ENCODE measurements at regions not wholly inside any gene's neighbourhood (a gene's known extent, or its start where the extent isn't known, plus 50 kb on each side); places are given as distances from the start of the nearest gene placed in this dataset.

DNA sequence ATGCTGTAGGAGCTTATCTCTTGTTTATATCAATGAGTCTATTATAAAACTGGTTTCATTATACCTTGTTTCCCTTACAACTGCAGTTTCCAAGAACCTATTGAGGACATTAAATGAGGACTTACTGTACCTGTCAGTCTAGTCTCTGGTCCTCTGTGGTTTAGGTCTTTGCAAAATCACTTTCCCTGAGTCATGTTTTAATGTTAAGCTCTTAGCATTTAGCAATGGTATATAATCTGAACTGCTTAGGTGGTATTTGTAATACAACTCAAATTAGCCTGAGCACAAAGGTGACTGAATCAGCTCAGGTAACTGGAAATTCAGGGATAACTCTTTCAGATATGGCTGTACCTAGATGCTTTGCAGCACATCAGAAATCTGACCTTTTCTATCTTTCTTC is 418.3 kb upstream of the SPRED2 start:
- TF ChIP-seq EZH2 (IDR thresholded peaks at IDR 0.05; ENCODE audit: insufficient read depth, low read length): no peak
- TF ChIP-seq, protein P1, sequence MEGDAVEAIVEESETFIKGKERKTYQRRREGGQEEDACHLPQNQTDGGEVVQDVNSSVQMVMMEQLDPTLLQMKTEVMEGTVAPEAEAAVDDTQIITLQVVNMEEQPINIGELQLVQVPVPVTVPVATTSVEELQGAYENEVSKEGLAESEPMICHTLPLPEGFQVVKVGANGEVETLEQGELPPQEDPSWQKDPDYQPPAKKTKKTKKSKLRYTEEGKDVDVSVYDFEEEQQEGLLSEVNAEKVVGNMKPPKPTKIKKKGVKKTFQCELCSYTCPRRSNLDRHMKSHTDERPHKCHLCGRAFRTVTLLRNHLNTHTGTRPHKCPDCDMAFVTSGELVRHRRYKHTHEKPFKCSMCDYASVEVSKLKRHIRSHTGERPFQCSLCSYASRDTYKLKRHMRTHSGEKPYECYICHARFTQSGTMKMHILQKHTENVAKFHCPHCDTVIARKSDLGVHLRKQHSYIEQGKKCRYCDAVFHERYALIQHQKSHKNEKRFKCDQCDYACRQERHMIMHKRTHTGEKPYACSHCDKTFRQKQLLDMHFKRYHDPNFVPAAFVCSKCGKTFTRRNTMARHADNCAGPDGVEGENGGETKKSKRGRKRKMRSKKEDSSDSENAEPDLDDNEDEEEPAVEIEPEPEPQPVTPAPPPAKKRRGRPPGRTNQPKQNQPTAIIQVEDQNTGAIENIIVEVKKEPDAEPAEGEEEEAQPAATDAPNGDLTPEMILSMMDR (IDR thresholded peaks at IDR 0.05; ENCODE audit: insufficient read depth, low read depth, low read length): no peak
- no peak overlapping the region for H3K4me2 ChIP-seq (ENCODE audit: low read length)
- H3K36me3 ChIP-seq (ENCODE audit: insufficient read depth, low read length): no peaks in the 10 kb centered on the region
- H3K9me3 ChIP-seq (ENCODE audit: insufficient read depth, low read depth, low read length): no peaks in the 10 kb centered on the region
- H3K9me3 Mint-ChIP-seq (ENCODE audit: unreplicated experiment): no peaks in the 10 kb centered on the region
- H3K27ac ChIP-seq (ENCODE audit: low read depth, low read length): no peak overlapping the region
- H4K20me1 ChIP-seq (ENCODE audit: insufficient read depth, low read length): no peaks in the 10 kb centered on the region
- DNase-seq (ENCODE audit: low read depth) (no peak), FAIRE-seq (no peak)
- no peaks in the 10 kb centered on the region for H3K79me2 ChIP-seq (ENCODE audit: insufficient read depth, low read length)
- H3K36me3 Mint-ChIP-seq (ENCODE audit: low read depth, unreplicated experiment): no peaks in the 10 kb centered on the region
- no peaks in the 10 kb centered on the region for H3K4me1 Mint-ChIP-seq (ENCODE audit: low read depth, unreplicated experiment)
- H3K27me3 Mint-ChIP-seq (ENCODE audit: low read depth, unreplicated experiment): peaks cover 8% of the 10 kb centered on the region
- H3K4me3 ChIP-seq (ENCODE audit: insufficient read depth, low read depth, low read length): no peak overlapping the region
- H2AFZ ChIP-seq (ENCODE audit: low read depth, low read length): no peak overlapping the region
- no peaks in the 10 kb centered on the region for H3K4me1 ChIP-seq (ENCODE audit: insufficient read depth, low read length)
- no peak overlapping the region for H3K4me3 Mint-ChIP-seq (ENCODE audit: unreplicated experiment)
- H3K27me3 ChIP-seq (ENCODE audit: insufficient read depth, low read length): no peaks in the 10 kb centered on the region
- H3K27ac Mint-ChIP-seq (ENCODE audit: unreplicated experiment): no peak overlapping the region
- H3K9ac ChIP-seq (ENCODE audit: low read length): no peak overlapping the region

DNA sequence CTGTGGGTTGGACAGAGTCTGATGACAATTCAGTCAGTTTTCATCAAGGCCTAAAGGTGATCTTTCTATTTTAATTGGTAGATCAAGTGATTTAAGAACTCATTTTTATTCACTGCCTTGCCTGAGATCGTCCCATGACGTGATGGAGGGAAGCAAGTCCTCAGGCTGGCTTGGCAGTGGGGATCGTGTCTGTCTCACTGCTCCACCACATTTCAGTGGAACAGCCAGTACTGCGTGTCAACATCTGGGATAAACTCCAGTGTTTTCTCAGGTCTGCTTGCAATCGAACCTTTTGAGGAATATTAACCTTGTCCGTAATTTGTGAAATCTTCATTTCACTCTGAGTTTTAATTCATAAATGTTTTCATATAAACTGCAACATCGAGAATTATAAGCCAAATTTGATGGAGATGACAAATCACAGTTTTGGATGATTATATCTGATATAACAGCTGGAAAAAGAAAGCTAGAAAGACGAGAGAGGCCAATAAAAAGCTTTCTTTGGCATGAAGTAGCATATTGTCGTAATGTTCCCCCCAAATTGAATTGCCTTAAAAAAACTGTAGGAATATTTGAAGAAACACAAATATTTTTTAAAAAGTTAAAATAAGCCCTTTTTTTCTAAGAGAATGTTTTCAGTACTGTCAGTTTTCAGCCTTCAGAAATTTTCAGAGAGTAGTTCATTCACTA is 414.7 kb upstream of the SPRED2 start:
- Mint-ChIP-seq H3K27me3 (ENCODE audit: low read depth, unreplicated experiment) (peaks cover 8% of the 10 kb centered on the region), H3K4me1 (ENCODE audit: low read depth, unreplicated experiment) (no peaks in the 10 kb centered on the region), H3K27ac (ENCODE audit: unreplicated experiment) (no peak overlapping the region), H3K4me3 (ENCODE audit: unreplicated experiment) (no peak overlapping the region), H3K9me3 (ENCODE audit: unreplicated experiment) (no peaks in the 10 kb centered on the region), H3K36me3 (ENCODE audit: low read depth, unreplicated experiment) (no peaks in the 10 kb centered on the region)
- no peaks in the 10 kb centered on the region for H3K4me1 ChIP-seq (ENCODE audit: insufficient read depth, low read length)
- no peak overlapping the region for H2AFZ ChIP-seq (ENCODE audit: low read depth, low read length)
- FAIRE-seq: no peak
- H4K20me1 ChIP-seq (ENCODE audit: insufficient read depth, low read length): no peaks in the 10 kb centered on the region
- no peaks in the 10 kb centered on the region for H3K79me2 ChIP-seq (ENCODE audit: insufficient read depth, low read length)
- TF ChIP-seq, protein P1 (IDR thresholded peaks at IDR 0.05; ENCODE audit: insufficient read depth, low read depth, low read length): no peak
- TF ChIP-seq EZH2 (IDR thresholded peaks at IDR 0.05; ENCODE audit: insufficient read depth, low read length): no peak
- H3K27ac ChIP-seq (ENCODE audit: low read depth, low read length): no peak overlapping the region
- DNase-seq (ENCODE audit: low read depth): no peak
- no peak overlapping the region for H3K4me3 ChIP-seq (ENCODE audit: insufficient read depth, low read depth, low read length)
- no peaks in the 10 kb centered on the region for H3K36me3 ChIP-seq (ENCODE audit: insufficient read depth, low read length)
- H3K27me3 ChIP-seq (ENCODE audit: insufficient read depth, low read length): no peaks in the 10 kb centered on the region
- no peak overlapping the region for H3K4me2 ChIP-seq (ENCODE audit: low read length)
- H3K9me3 ChIP-seq (ENCODE audit: insufficient read depth, low read depth, low read length): no peaks in the 10 kb centered on the region
- H3K9ac ChIP-seq (ENCODE audit: low read length): no peak overlapping the region

DNA sequence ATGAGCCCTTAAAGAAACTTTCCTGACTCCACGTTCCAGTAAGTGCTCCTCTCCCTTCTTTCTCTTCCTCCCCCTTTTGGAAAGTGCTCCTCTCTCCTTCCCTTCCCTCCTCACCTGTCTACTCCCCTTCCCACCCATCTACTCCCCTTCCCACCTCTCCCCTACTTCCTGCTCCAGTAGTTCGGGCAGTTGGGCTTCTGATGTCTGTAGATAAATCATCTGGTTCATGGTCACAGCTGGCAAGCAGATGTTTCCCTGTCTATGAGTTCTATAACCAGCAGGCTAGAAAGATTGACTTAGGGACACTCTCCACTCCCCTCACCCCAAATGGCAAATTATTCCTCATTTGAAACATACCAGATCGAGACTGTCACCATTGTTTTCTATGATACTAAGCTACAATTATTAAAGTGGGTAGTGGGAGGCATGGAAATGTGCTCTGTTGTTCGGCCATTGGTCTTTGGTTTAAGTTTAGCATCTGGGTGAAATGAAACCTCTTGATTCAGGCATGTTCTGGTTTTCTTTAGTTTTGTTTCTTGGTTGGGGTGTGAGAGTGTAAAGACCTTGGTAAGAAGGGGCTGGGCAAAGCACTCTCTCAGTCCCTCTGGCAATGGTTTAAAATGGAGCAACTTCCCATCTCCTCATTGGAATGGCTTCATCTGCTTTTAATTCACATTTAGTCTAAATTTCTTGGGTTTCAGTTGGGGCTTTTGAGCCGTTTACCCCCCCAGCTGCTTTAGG is 413.2 kb upstream of the SPRED2 start:
- no peaks in the 10 kb centered on the region for H3K27me3 ChIP-seq (ENCODE audit: insufficient read depth, low read length)
- H3K79me2 ChIP-seq (ENCODE audit: insufficient read depth, low read length): no peaks in the 10 kb centered on the region
- H3K27ac ChIP-seq (ENCODE audit: low read depth, low read length): no peak overlapping the region
- no peak overlapping the region for H2AFZ ChIP-seq (ENCODE audit: low read depth, low read length)
- H3K4me2 ChIP-seq (ENCODE audit: low read length): no peak overlapping the region
- H3K9me3 ChIP-seq (ENCODE audit: insufficient read depth, low read depth, low read length): no peaks in the 10 kb centered on the region
- no peaks in the 10 kb centered on the region for H3K36me3 Mint-ChIP-seq (ENCODE audit: low read depth, unreplicated experiment)
- peaks cover 8% of the 10 kb centered on the region for H3K27me3 Mint-ChIP-seq (ENCODE audit: low read depth, unreplicated experiment)
- TF ChIP-seq, protein P1 (IDR thresholded peaks at IDR 0.05; ENCODE audit: insufficient read depth, low read depth, low read length): no peak
- no peak for TF ChIP-seq EZH2 (IDR thresholded peaks at IDR 0.05; ENCODE audit: insufficient read depth, low read length)
- FAIRE-seq (no peak), DNase-seq (ENCODE audit: low read depth) (no peak)
- no peak overlapping the region for H3K4me3 Mint-ChIP-seq (ENCODE audit: unreplicated experiment)
- no peaks in the 10 kb centered on the region for H4K20me1 ChIP-seq (ENCODE audit: insufficient read depth, low read length)
- peaks cover 6% of the 10 kb centered on the region for H3K9me3 Mint-ChIP-seq (ENCODE audit: unreplicated experiment)
- no peak overlapping the region for H3K27ac Mint-ChIP-seq (ENCODE audit: unreplicated experiment)
- H3K4me1 ChIP-seq (ENCODE audit: insufficient read depth, low read length): no peaks in the 10 kb centered on the region
- no peak overlapping the region for H3K9ac ChIP-seq (ENCODE audit: low read length)
- H3K4me1 Mint-ChIP-seq (ENCODE audit: low read depth, unreplicated experiment): no peaks in the 10 kb centered on the region
- no peaks in the 10 kb centered on the region for H3K36me3 ChIP-seq (ENCODE audit: insufficient read depth, low read length)
- no peak overlapping the region for H3K4me3 ChIP-seq (ENCODE audit: insufficient read depth, low read depth, low read length)
